ENCODE measurements at regions not wholly inside any gene's neighbourhood (a gene's known extent, or its start where the extent isn't known, plus 50 kb on each side); places are given as distances from the start of the nearest gene placed in this dataset.
"Not testable (repeated sequence)": the region's sequence is repeated elsewhere in the genome, so short reads cannot be mapped to it uniquely, and the experiment has no call there.

GRCh38 chr9:39001085-39001593, 281.2 kb upstream of the FAM240B start:
- DNase-seq; H3K9me3 Mint-ChIP-seq; CTCF ChIA-PET (ENCODE audit: partially characterized antibody); H3K27me3 Mint-ChIP-seq; H3K4me1 Mint-ChIP-seq; H3K4me3 Mint-ChIP-seq; H3K4me1 ChIP-seq (ENCODE audit: insufficient read depth, low read length); H3K36me3 Mint-ChIP-seq; POLR2A ChIA-PET (ENCODE audit: partially characterized antibody); H3K4me3 ChIP-seq (ENCODE audit: low read length in 2 of 2); H3K27ac Mint-ChIP-seq; H3K9me3 ChIP-seq (ENCODE audit: control insufficient read depth in 1 of 2, low read length in 2 of 2); H3K27me3 ChIP-seq (ENCODE audit: insufficient read depth, low read length); H3K27ac ChIP-seq (ENCODE audit: low read depth, low read length); H3K36me3 ChIP-seq (ENCODE audit: insufficient read depth, low read length); intact Hi-C loops (cut with micrococcal nuclease): not testable (repeated sequence)

GRCh38 chr9:38999277-38999676, 279.3 kb upstream of the FAM240B start:
- H3K36me3 Mint-ChIP-seq; intact Hi-C loops (cut with micrococcal nuclease); H3K9me3 ChIP-seq (ENCODE audit: control insufficient read depth in 1 of 2, low read length in 2 of 2): not testable (repeated sequence)

GRCh38 chr9:38993690-38994089, 273.8 kb upstream of the FAM240B start:
- H3K27me3 ChIP-seq (ENCODE audit: insufficient read depth, low read length); H3K4me3 Mint-ChIP-seq; H3K9me3 ChIP-seq (ENCODE audit: control insufficient read depth in 1 of 2, low read length in 2 of 2); DNase-seq; H3K4me1 ChIP-seq (ENCODE audit: insufficient read depth, low read length); H3K36me3 ChIP-seq (ENCODE audit: insufficient read depth, low read length); H3K36me3 Mint-ChIP-seq; H3K27me3 Mint-ChIP-seq; H3K4me3 ChIP-seq (ENCODE audit: low read length in 2 of 2); H3K27ac ChIP-seq (ENCODE audit: low read depth, low read length); H3K4me1 Mint-ChIP-seq; POLR2A ChIA-PET (ENCODE audit: partially characterized antibody); intact Hi-C loops (cut with micrococcal nuclease); H3K27ac Mint-ChIP-seq; CTCF ChIA-PET (ENCODE audit: partially characterized antibody): not testable (repeated sequence)
- H3K9me3 Mint-ChIP-seq: peaks cover 0 to 11% (median 3%) of the 10 kb centered on the region in 8 donors

More at GRCh38 chr9:38999277-38999676, 279.3 kb upstream of the FAM240B start:
- H3K4me3 ChIP-seq (ENCODE audit: low read length in 2 of 2); H3K9me3 Mint-ChIP-seq; H3K27me3 ChIP-seq (ENCODE audit: insufficient read depth, low read length); POLR2A ChIA-PET (ENCODE audit: partially characterized antibody); H3K4me1 Mint-ChIP-seq; H3K27ac Mint-ChIP-seq; H3K27ac ChIP-seq (ENCODE audit: low read depth, low read length); H3K4me1 ChIP-seq (ENCODE audit: insufficient read depth, low read length); CTCF ChIA-PET (ENCODE audit: partially characterized antibody); H3K36me3 ChIP-seq (ENCODE audit: insufficient read depth, low read length); H3K27me3 Mint-ChIP-seq; H3K4me3 Mint-ChIP-seq; DNase-seq: not testable (repeated sequence)

GRCh38 chr9:38993156-38993555, 273.2 kb upstream of the FAM240B start:
- H3K27ac ChIP-seq (ENCODE audit: low read depth, low read length); H3K9me3 ChIP-seq (ENCODE audit: control insufficient read depth in 1 of 2, low read length in 2 of 2); DNase-seq; H3K4me3 ChIP-seq (ENCODE audit: low read length in 2 of 2); H3K4me1 ChIP-seq (ENCODE audit: insufficient read depth, low read length); H3K4me3 Mint-ChIP-seq; H3K27me3 Mint-ChIP-seq; H3K36me3 ChIP-seq (ENCODE audit: insufficient read depth, low read length); H3K27ac Mint-ChIP-seq; H3K36me3 Mint-ChIP-seq; intact Hi-C loops (cut with micrococcal nuclease); H3K4me1 Mint-ChIP-seq; H3K27me3 ChIP-seq (ENCODE audit: insufficient read depth, low read length); CTCF ChIA-PET (ENCODE audit: partially characterized antibody); POLR2A ChIA-PET (ENCODE audit: partially characterized antibody): not testable (repeated sequence)
- peaks cover 0 to 11% (median 3%) of the 10 kb centered on the region in 8 donors for H3K9me3 Mint-ChIP-seq

- intact Hi-C loops (cut with micrococcal nuclease); DNase-seq; H3K4me1 ChIP-seq (ENCODE audit: insufficient read depth, low read length); H3K4me1 Mint-ChIP-seq; H3K27me3 ChIP-seq (ENCODE audit: insufficient read depth, low read length); H3K9me3 ChIP-seq (ENCODE audit: control insufficient read depth in 1 of 2, low read length in 2 of 2); H3K27me3 Mint-ChIP-seq; H3K4me3 Mint-ChIP-seq; H3K9me3 Mint-ChIP-seq; H3K4me3 ChIP-seq (ENCODE audit: low read length in 2 of 2); H3K27ac ChIP-seq (ENCODE audit: low read depth, low read length); H3K36me3 Mint-ChIP-seq; POLR2A ChIA-PET (ENCODE audit: partially characterized antibody); H3K36me3 ChIP-seq (ENCODE audit: insufficient read depth, low read length); CTCF ChIA-PET (ENCODE audit: partially characterized antibody); H3K27ac Mint-ChIP-seq: not testable (repeated sequence)
These were observed 258.8 kb upstream of the FAM240B start for GRCh38 chr9:38978734-38979133.

- H3K4me1 Mint-ChIP-seq; CTCF ChIA-PET (ENCODE audit: partially characterized antibody); intact Hi-C loops (cut with micrococcal nuclease); H3K27ac Mint-ChIP-seq; H3K4me1 ChIP-seq (ENCODE audit: insufficient read depth, low read length); H3K36me3 ChIP-seq (ENCODE audit: insufficient read depth, low read length); DNase-seq; H3K9me3 Mint-ChIP-seq; H3K27ac ChIP-seq (ENCODE audit: low read depth, low read length); H3K36me3 Mint-ChIP-seq; H3K9me3 ChIP-seq (ENCODE audit: control insufficient read depth in 1 of 2, low read length in 2 of 2); H3K4me3 ChIP-seq (ENCODE audit: low read length in 2 of 2); POLR2A ChIA-PET (ENCODE audit: partially characterized antibody); H3K27me3 Mint-ChIP-seq; H3K27me3 ChIP-seq (ENCODE audit: insufficient read depth, low read length); H3K4me3 Mint-ChIP-seq: not testable (repeated sequence)
These were observed 249.5 kb upstream of the FAM240B start for GRCh38 chr9:38969480-38969879.

- H3K4me3 ChIP-seq (ENCODE audit: low read length in 2 of 2); H3K4me1 ChIP-seq (ENCODE audit: insufficient read depth, low read length); H3K9me3 Mint-ChIP-seq; H3K4me3 Mint-ChIP-seq; H3K4me1 Mint-ChIP-seq; H3K36me3 ChIP-seq (ENCODE audit: insufficient read depth, low read length); CTCF ChIA-PET (ENCODE audit: partially characterized antibody); H3K9me3 ChIP-seq (ENCODE audit: control insufficient read depth in 1 of 2, low read length in 2 of 2); intact Hi-C loops (cut with micrococcal nuclease); H3K27me3 Mint-ChIP-seq; H3K27ac ChIP-seq (ENCODE audit: low read depth, low read length); DNase-seq; H3K27ac Mint-ChIP-seq; H3K27me3 ChIP-seq (ENCODE audit: insufficient read depth, low read length); H3K36me3 Mint-ChIP-seq; POLR2A ChIA-PET (ENCODE audit: partially characterized antibody): not testable (repeated sequence)
These were observed 248.9 kb upstream of the FAM240B start for GRCh38 chr9:38968651-38969374.

GRCh38 chr9:38967866-38968265, 247.9 kb upstream of the FAM240B start:
- H3K27ac Mint-ChIP-seq; H3K9me3 ChIP-seq (ENCODE audit: control insufficient read depth in 1 of 2, low read length in 2 of 2); H3K4me1 ChIP-seq (ENCODE audit: insufficient read depth, low read length); H3K36me3 Mint-ChIP-seq; DNase-seq; H3K9me3 Mint-ChIP-seq; POLR2A ChIA-PET (ENCODE audit: partially characterized antibody); H3K27me3 Mint-ChIP-seq; H3K4me3 ChIP-seq (ENCODE audit: low read length in 2 of 2); H3K36me3 ChIP-seq (ENCODE audit: insufficient read depth, low read length); H3K4me1 Mint-ChIP-seq; CTCF ChIA-PET (ENCODE audit: partially characterized antibody); intact Hi-C loops (cut with micrococcal nuclease); H3K4me3 Mint-ChIP-seq; H3K27me3 ChIP-seq (ENCODE audit: insufficient read depth, low read length); H3K27ac ChIP-seq (ENCODE audit: low read depth, low read length): not testable (repeated sequence)

Measured in CD4-positive, alpha-beta memory T cell (primary cell).